C4-2B (cell line): ENCODE measurements at regions not wholly inside any gene's neighbourhood (a gene's known extent, or its start where the extent isn't known, plus 50 kb on each side); places are given as distances from the start of the nearest gene placed in this dataset.

Source experiments
- H3K27ac ChIP-seq: fragments of 450-650 bp; 2 replicates; pipeline ENCODE4 v1.5.1; 2017
- ZFX ChIP-seq: fragments of 450-650 bp; IDR thresholded peaks from 2 replicates; pipeline ENCODE4 v1.6.1; 2017
- TF ChIP-seq, protein P1 (sequence below): fragments of 450-650 bp; conservative IDR thresholded peaks from 2 replicates; pipeline ENCODE4 v1.5.1; 2017; ENCODE audit warnings: mild to moderate bottlenecking

DNA sequence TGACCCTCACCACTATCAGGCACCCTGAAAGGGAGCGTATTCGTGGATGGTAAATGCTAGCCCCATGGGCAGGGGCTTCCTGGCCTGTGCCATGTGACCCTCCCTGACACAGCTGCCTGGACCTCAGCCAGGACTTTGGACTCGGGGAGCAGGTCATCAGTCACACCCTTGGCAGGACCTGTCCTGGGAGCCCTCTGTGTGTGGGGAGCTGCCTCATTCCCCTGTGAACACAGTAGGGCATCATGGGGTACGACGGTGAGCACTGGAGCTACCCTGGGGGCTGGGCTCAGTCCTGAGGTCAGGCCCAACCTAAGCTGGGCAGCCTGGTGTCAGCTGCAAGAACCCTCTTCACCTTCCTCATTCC, 129.3 kb upstream of the FAM20C start:
- no peak overlapping the region for H3K27ac ChIP-seq
- TF ChIP-seq ZFX = no peak
- TF ChIP-seq, protein P1, sequence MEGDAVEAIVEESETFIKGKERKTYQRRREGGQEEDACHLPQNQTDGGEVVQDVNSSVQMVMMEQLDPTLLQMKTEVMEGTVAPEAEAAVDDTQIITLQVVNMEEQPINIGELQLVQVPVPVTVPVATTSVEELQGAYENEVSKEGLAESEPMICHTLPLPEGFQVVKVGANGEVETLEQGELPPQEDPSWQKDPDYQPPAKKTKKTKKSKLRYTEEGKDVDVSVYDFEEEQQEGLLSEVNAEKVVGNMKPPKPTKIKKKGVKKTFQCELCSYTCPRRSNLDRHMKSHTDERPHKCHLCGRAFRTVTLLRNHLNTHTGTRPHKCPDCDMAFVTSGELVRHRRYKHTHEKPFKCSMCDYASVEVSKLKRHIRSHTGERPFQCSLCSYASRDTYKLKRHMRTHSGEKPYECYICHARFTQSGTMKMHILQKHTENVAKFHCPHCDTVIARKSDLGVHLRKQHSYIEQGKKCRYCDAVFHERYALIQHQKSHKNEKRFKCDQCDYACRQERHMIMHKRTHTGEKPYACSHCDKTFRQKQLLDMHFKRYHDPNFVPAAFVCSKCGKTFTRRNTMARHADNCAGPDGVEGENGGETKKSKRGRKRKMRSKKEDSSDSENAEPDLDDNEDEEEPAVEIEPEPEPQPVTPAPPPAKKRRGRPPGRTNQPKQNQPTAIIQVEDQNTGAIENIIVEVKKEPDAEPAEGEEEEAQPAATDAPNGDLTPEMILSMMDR = no peak

DNA sequence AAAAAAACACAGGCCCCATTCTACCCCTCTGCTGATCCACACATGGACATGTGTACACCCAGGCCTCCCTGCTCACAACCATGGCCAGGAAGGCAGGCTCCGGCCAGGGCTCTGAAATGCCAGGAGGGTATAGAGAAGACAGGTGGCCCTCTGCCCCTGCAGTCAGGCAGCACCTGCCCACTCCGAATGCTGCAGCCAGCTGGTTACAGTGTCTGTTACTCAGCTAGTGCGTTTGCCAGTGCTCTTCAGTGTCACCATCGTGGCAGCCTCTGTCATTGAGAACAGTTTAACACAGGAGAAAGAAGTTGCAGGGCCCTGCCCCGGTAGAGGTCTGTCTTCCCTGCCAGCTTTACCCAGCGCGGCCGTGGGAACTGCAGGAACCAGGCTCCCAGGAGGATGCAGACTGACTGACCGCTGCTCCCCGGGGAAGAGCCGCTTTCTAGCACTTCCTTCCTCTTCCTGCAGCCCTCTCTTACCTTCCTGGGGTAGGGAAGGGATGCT, 128.8 kb upstream of the FAM20C start:
- TF ChIP-seq, protein P1 = no peak
- no peak for TF ChIP-seq ZFX
- no peak overlapping the region for H3K27ac ChIP-seq

DNA sequence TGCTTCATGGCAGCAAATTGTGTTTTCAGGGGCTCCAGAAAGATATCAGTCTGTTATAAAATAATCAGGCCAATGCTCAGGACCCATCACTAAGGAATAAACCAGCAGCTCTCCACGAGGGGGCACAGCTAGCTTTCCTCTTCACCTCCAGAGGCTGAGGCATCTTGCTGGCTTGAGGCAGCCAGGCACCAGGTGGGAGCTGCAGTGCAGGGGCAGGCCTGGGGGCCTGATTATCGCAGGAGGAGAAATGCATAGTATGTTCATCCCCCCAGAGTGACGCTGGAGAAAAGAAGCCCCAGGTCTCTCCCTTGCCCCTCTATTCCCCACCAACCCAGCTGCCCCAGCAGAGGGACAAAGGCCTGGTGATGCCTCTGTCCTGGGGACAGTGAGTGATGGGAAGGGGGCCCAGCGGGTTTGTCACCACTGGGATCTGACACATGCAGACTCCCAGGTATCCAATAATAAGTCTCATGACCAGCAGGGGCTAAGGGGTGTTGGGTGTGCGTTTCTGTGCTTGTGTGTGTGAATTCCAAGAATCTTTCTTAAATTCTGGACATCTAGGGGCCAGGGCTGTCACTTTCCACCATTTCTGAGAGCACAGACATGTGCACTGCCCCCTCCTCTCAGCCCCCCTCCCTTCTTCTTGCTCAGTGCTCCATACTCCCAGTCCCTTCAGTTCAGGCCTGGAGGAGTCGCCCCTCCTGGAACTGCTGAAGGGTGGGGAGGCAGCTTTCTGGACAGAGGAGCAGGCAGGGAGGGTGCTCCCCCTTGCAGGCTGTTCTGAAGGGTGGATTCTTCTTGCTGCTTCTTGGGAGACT, 128.1 kb upstream of the FAM20C start:
- H3K27ac ChIP-seq = no peak overlapping the region
- no peak for TF ChIP-seq ZFX
- TF ChIP-seq, protein P1 = no peak; the same call in 1 of the 2 replicates

DNA sequence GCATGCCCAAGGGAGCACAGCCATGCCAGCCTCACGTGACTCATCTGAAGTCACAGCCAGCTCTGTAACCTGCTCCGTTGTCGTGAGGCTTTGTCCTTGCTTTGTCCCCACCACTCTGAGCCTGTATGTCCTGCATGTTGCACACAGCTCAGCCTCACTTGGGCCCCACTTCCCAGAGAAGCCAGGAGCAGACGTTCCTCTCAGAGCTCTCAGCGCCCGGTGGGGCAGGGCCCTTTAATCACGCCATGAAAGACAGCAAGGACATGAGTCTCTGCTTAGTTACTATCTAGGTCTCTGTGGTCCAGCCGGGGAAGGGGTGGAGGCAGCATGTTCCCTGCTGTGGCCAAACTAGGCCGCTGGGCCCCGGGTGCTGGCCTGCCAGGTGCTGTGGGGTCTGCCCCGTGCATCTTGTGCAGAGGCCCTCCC, 127.4 kb upstream of the FAM20C start:
- TF ChIP-seq, protein P1 = no peak
- TF ChIP-seq ZFX = no peak

DNA sequence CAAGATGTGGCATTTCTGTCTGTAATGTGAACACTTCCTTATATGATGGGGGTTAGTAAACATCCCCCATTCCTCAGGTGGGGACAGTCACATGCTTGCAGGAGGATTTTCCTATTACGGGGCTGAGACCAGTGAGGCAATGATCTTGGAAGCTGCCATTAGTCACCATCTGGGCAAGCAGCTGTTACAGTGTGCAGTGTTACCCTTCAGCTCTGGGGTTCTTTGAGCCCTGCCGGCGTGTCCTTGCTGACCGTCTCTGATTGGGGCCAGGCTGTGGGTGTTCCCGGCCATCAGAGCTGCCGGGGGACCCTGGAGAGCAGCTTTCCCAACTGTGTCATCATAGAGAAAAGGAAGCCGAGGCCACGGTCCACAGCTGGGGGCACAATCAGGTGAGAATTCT, 126.8 kb upstream of the FAM20C start:
- no peak overlapping the region for H3K27ac ChIP-seq

More for the DNA sequence above, 127.4 kb upstream of the FAM20C start:
- no peak overlapping the region for H3K27ac ChIP-seq

DNA sequence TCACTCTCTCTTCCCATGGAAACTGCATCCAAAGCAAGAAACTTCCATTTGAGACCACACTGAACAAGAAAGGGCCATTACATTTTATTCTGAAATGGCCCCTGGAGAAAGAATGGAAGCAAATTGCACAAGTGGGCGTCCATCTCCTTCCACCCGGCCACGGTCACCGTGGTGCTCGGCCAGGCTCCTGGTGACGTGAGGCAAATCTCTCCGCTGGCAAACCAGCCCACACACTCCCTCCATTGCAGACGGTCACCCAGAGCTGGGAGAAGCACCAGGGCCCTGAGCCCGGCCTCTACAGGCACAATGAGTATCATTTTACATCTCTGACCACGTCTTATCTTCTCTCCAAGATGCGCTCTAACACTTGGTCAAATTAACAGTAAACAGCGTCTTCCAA, 126.1 kb upstream of the FAM20C start:
- no peak overlapping the region for H3K27ac ChIP-seq
- no peak for TF ChIP-seq ZFX
- TF ChIP-seq, protein P1 = no peak

More for the DNA sequence above, 126.8 kb upstream of the FAM20C start:
- TF ChIP-seq, protein P1 = no peak
- no peak for TF ChIP-seq ZFX

DNA sequence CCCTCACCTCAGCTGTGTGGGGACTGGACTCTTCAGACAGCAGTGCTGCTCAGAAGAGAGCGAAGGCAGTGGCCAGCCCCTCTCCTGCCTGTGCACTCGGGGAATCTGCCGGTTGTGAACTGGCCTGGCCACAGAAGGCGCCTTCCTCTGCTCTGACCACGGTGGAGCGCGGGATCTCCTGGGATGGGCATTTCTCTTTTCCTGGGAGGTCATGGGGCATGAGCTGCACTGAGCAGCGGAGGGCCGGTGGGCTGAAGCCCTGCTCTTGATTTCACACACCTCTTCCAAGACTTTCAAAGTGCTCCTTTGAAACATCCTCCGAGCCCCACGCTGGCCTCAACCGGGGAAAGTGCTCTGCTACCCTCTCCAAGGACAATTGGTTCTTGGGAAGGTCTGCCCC, 125.6 kb upstream of the FAM20C start:
- no peak overlapping the region for H3K27ac ChIP-seq
- TF ChIP-seq, protein P1 = no peak
- TF ChIP-seq ZFX = no peak
